ENCODE measurements at regions not wholly inside any gene's neighbourhood (a gene's known extent, or its start where the extent isn't known, plus 50 kb on each side); places are given as distances from the start of the nearest gene placed in this dataset.

DNA sequence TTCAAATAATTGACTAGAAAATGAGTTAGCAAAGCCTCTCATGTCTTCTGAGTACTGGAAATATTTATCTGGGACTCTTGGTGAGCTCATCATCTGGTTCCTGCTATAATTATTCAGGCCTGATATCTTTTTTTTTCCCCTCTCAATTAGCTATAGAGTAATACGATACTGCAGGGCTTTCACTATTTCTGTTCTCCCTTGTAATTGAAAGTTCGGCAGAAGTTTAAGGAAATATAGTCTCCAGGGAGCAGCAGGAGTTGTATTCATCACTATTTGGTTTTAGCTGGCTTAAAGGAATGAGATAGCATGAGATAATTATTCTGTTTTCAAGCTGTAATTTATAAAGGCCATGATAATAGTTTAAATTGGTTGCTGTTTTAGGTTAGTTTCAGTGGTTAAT lies 378.6 kb upstream of the EPHA5 start:
- TF ChIP-seq POLR2A (IDR thresholded peaks at IDR 0.05) = no peak
- TF ChIP-seq, protein P1, sequence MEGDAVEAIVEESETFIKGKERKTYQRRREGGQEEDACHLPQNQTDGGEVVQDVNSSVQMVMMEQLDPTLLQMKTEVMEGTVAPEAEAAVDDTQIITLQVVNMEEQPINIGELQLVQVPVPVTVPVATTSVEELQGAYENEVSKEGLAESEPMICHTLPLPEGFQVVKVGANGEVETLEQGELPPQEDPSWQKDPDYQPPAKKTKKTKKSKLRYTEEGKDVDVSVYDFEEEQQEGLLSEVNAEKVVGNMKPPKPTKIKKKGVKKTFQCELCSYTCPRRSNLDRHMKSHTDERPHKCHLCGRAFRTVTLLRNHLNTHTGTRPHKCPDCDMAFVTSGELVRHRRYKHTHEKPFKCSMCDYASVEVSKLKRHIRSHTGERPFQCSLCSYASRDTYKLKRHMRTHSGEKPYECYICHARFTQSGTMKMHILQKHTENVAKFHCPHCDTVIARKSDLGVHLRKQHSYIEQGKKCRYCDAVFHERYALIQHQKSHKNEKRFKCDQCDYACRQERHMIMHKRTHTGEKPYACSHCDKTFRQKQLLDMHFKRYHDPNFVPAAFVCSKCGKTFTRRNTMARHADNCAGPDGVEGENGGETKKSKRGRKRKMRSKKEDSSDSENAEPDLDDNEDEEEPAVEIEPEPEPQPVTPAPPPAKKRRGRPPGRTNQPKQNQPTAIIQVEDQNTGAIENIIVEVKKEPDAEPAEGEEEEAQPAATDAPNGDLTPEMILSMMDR (IDR thresholded peaks at IDR 0.05) = no peak
